HUES48 (cell line): ENCODE measurements at regions not wholly inside any gene's neighbourhood (a gene's known extent, or its start where the extent isn't known, plus 50 kb on each side); places are given as distances from the start of the nearest gene placed in this dataset.

Experiments
- H3K27ac ChIP-seq: one replicate; pipeline ENCODE4 v1.7.0; 2013; ENCODE audit warnings: low read depth, low read length, inconsistent platforms
- H3K27me3 ChIP-seq: 2 replicates; pipeline ENCODE4 v1.6.1; 2013; ENCODE audit warnings: mild to moderate bottlenecking, low read length; ENCODE audit not compliant: control insufficient read depth, insufficient read depth
- H3K36me3 ChIP-seq: 2 replicates; pipeline ENCODE4 v1.6.1; 2013; ENCODE audit warnings: low read length; ENCODE audit not compliant: control insufficient read depth, insufficient read depth
- H3K4me1 ChIP-seq: 2 replicates; pipeline ENCODE4 v1.6.1; 2013; ENCODE audit warnings: mild to moderate bottlenecking, low read length; ENCODE audit not compliant: control insufficient read depth, insufficient read depth
- H3K4me3 ChIP-seq: 2 replicates; pipeline ENCODE4 v1.5.1; 2013; ENCODE audit warnings: mild to moderate bottlenecking, low read depth, low read length
- H3K9ac ChIP-seq: 2 replicates; pipeline ENCODE4 v1.6.1; 2013; ENCODE audit warnings: mild to moderate bottlenecking, low read depth, low read length, moderate library complexity
- H3K9me3 ChIP-seq: 2 replicates; pipeline ENCODE4 v1.6.1; 2013; ENCODE audit warnings: low read length; ENCODE audit not compliant: control insufficient read depth, insufficient read depth

GRCh38 chr6:19289457-19289856, 547.7 kb upstream of the ID4 start:
- H3K27me3 ChIP-seq = no peaks in the 10 kb centered on the region
- H3K4me1 ChIP-seq = no peaks in the 10 kb centered on the region
- H3K27ac ChIP-seq = no peak overlapping the region
- H3K36me3 ChIP-seq = no peaks in the 10 kb centered on the region
- H3K9ac ChIP-seq = no peak overlapping the region
- no peaks in the 10 kb centered on the region for H3K9me3 ChIP-seq
- H3K4me3 ChIP-seq = no peak overlapping the region

- Histone ChIP-seq H3K4me1 (peaks cover 17% of the 10 kb centered on the region), H3K36me3 (no peaks in the 10 kb centered on the region), H3K4me3 (no peak overlapping the region), H3K27me3 (no peaks in the 10 kb centered on the region), H3K9me3 (no peaks in the 10 kb centered on the region), H3K27ac (no peak overlapping the region), H3K9ac (no peak overlapping the region)
Measured at GRCh38 chr6:19297880-19298279, 539.3 kb upstream of the ID4 start.

GRCh38 chr6:19298421-19298820, 538.7 kb upstream of the ID4 start:
- H3K27ac ChIP-seq = no peak overlapping the region
- no peaks in the 10 kb centered on the region for H3K9me3 ChIP-seq
- H3K27me3 ChIP-seq = no peaks in the 10 kb centered on the region
- no peak overlapping the region for H3K9ac ChIP-seq
- H3K4me3 ChIP-seq = no peak overlapping the region
- H3K36me3 ChIP-seq = no peaks in the 10 kb centered on the region
- H3K4me1 ChIP-seq = peaks cover 17% of the 10 kb centered on the region

- no peak overlapping the region for H3K9ac ChIP-seq
- no peaks in the 10 kb centered on the region for H3K36me3 ChIP-seq
- H3K4me1 ChIP-seq = peaks cover 17% of the 10 kb centered on the region
- no peak overlapping the region for H3K4me3 ChIP-seq
- H3K27me3 ChIP-seq = no peaks in the 10 kb centered on the region
- H3K9me3 ChIP-seq = no peaks in the 10 kb centered on the region
- H3K27ac ChIP-seq = no peak overlapping the region
Measured at GRCh38 chr6:19299129-19299528, 538.0 kb upstream of the ID4 start.

GRCh38 chr6:19301980-19302379, 535.2 kb upstream of the ID4 start:
- peaks cover 17% of the 10 kb centered on the region for H3K4me1 ChIP-seq
- no peak overlapping the region for H3K27ac ChIP-seq
- H3K36me3 ChIP-seq = no peaks in the 10 kb centered on the region
- H3K27me3 ChIP-seq = no peaks in the 10 kb centered on the region
- no peak overlapping the region for H3K4me3 ChIP-seq
- no peak overlapping the region for H3K9ac ChIP-seq
- no peaks in the 10 kb centered on the region for H3K9me3 ChIP-seq

GRCh38 chr6:19303383-19303782, 533.8 kb upstream of the ID4 start:
- no peak overlapping the region for H3K9ac ChIP-seq
- H3K36me3 ChIP-seq = no peaks in the 10 kb centered on the region
- H3K4me3 ChIP-seq = no peak overlapping the region
- no peaks in the 10 kb centered on the region for H3K9me3 ChIP-seq
- H3K27ac ChIP-seq = no peak overlapping the region
- H3K4me1 ChIP-seq = peaks cover 10% of the 10 kb centered on the region
- no peaks in the 10 kb centered on the region for H3K27me3 ChIP-seq

- Histone ChIP-seq H3K36me3 (no peaks in the 10 kb centered on the region), H3K4me1 (peaks cover 23% of the 10 kb centered on the region), H3K27ac (no peak overlapping the region), H3K9ac (no peak overlapping the region), H3K4me3 (no peak overlapping the region), H3K9me3 (no peaks in the 10 kb centered on the region), H3K27me3 (peaks cover 7% of the 10 kb centered on the region)
Measured at GRCh38 chr6:19309661-19310060, 527.5 kb upstream of the ID4 start.

- H3K9ac ChIP-seq = peak overlapping the region; percentile 21
- H3K27me3 ChIP-seq = peaks cover 9% of the 10 kb centered on the region
- H3K27ac ChIP-seq = peak overlapping the region; percentile 91
- no peaks in the 10 kb centered on the region for H3K36me3 ChIP-seq
- H3K9me3 ChIP-seq = no peaks in the 10 kb centered on the region
- H3K4me3 ChIP-seq = peak overlapping the region; percentile 18
- peaks cover 23% of the 10 kb centered on the region for H3K4me1 ChIP-seq
Measured at GRCh38 chr6:19311786-19312185, 525.4 kb upstream of the ID4 start.

GRCh38 chr6:19312241-19312978, 524.8 kb upstream of the ID4 start:
- Histone ChIP-seq H3K27me3 (peaks cover 9% of the 10 kb centered on the region), H3K9me3 (no peaks in the 10 kb centered on the region), H3K36me3 (no peaks in the 10 kb centered on the region), H3K4me1 (peaks cover 23% of the 10 kb centered on the region), H3K27ac (peak overlapping the region; percentile 91), H3K9ac (peak overlapping the region; percentile 21), H3K4me3 (peak overlapping the region; percentile 18)

GRCh38 chr6:19317431-19317986, 519.7 kb upstream of the ID4 start:
- H3K27ac ChIP-seq = no peak overlapping the region
- no peak overlapping the region for H3K4me3 ChIP-seq
- H3K36me3 ChIP-seq = no peaks in the 10 kb centered on the region
- no peak overlapping the region for H3K9ac ChIP-seq
- no peaks in the 10 kb centered on the region for H3K9me3 ChIP-seq
- peaks cover 11% of the 10 kb centered on the region for H3K4me1 ChIP-seq
- peaks cover 9% of the 10 kb centered on the region; the same call in 1 of the 2 replicates for H3K27me3 ChIP-seq

GRCh38 chr6:19319005-19319404, 518.2 kb upstream of the ID4 start:
- Histone ChIP-seq H3K4me3 (no peak overlapping the region), H3K27me3 (peaks cover 8% of the 10 kb centered on the region; the same call in 1 of the 2 replicates), H3K9ac (no peak overlapping the region), H3K36me3 (no peaks in the 10 kb centered on the region), H3K4me1 (no peaks in the 10 kb centered on the region), H3K9me3 (no peaks in the 10 kb centered on the region), H3K27ac (no peak overlapping the region)
